Ovary (tissue), 7 donors: ENCODE measurements at regions not wholly inside any gene's neighbourhood (a gene's known extent, or its start where the extent isn't known, plus 50 kb on each side); places are given as distances from the start of the nearest gene placed in this dataset.

ENCODE experiments used
- DNase-seq, 5 donors: peaks; one replicate each; pipeline ENCODE4 v3.0.0-alpha.2; 2019 to 2020
- H3K27ac ChIP-seq, 2 donors: fragments of 200-600 bp; one replicate each; pipeline versions ENCODE4 v1.5.1 to v1.8.0; 2019 to 2022
- H3K27me3 ChIP-seq: fragments of 200-600 bp; one replicate; pipeline ENCODE4 v1.8.0; 2022
- H3K36me3 ChIP-seq: fragments of 200-600 bp; sonication (generic); one replicate; pipeline ENCODE4 v1.5.1; 2019
- H3K4me1 ChIP-seq: one replicate; pipeline ENCODE4 v1.8.1; 2013; ENCODE audit warnings: mild to moderate bottlenecking, moderate library complexity; ENCODE audit not compliant: insufficient read depth
- H3K4me3 ChIP-seq: fragments of 200-600 bp; sonication (generic); one replicate; pipeline ENCODE4 v1.5.1; 2017
- H3K9me3 ChIP-seq, 2 donors: fragments of 200-600 bp in 1 of 2; sonication (generic) in 1 of 2; one replicate each; pipeline versions ENCODE4 v1.5.1 to v1.8.1; 2013 to 2019; ENCODE audit warnings: mild to moderate bottlenecking in 1 of 2, moderate library complexity in 1 of 2
- EP300 ChIP-seq: sonication (generic); formaldehyde crosslinking; IDR thresholded peaks from one replicate; pipeline ENCODE4 v1.6.1; 2017; ENCODE audit warnings: antibody characterized with exemption
- POLR2A ChIP-seq: fragments of 450-650 bp; IDR thresholded peaks from one replicate; pipeline ENCODE4 v1.6.1; 2017; ENCODE audit warnings: antibody characterized with exemption, mild to moderate bottlenecking, moderate library complexity
- WGBS, 3 donors: extraction: QIAGEN DNeasy Blood & Tissue Kit in 1 of 3; methylation state at CpG; one replicate each; pipeline versions ENCODE4 v1.1.5 to v1.1.7; 2013 to 2017; 5-methylcytosine and 5-hydroxymethylcytosine counted together
- intact Hi-C, 4 donors: fragments of 100-400 bp; cut with DNase I; formaldehyde crosslinking; loops; one replicate each; pipeline versions ENCODE4 v1.11.0 to v1.15.1; 2022 to 2023
- TF ChIP-seq, protein P1 (sequence below), 3 donors: fragments of 450-650 bp in 2 of 3; fragments of 200-600 bp in 1 of 3; IDR thresholded peaks; one replicate each; pipeline versions ENCODE4 v1.5.1 to v1.8.0; 2016 to 2022; ENCODE audit warnings: antibody characterized with exemption in 3 of 3, mild to moderate bottlenecking in 1 of 3
- donor health status: DM: no; HTN: no; CAD: no; lungs with moderate emphysema.
- donor health status: DM: no; HTN: no; CAD: no.
- donor health status: Bipolar disorder and iron deficiency.
- donor health status: DM: no; HTN: no; CAD: no.
- donor health status: DM: yes; HTN: yes; CAD: no.

DNA sequence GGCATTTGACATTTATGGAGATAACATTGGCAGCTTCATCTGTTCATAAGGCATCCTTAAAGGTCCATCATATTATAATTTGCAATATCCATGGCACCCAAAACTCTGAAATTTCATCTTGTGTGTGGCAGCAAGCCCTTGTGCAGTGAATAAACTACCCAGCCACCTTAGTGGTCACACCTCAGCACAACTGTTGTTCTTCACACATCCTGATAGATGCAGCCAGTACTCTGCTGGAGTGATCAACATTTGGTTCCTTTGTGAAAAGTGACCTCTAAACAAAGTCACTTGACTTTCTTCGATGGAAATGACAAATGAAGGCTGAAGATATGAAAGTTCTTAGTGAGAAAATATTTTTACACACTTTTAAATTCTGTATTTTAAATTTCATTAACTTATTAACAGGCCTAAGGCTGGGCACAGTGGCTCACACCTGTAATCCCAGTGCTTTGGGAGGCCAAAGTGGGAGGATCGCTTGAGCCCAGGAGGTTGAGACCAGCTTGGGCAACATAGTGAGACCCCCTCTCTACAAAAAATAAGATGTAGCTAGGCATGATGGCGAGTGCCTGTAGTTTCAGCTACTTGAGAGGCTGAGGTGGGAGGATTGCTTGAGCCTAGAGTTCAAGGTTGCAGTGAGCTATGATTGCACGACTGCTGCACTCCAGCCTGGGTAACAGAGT is 161.4 kb downstream of the SPRY1 start:
- no peak for TF ChIP-seq EP300
- TF ChIP-seq POLR2A: no peak
- TF ChIP-seq, protein P1, sequence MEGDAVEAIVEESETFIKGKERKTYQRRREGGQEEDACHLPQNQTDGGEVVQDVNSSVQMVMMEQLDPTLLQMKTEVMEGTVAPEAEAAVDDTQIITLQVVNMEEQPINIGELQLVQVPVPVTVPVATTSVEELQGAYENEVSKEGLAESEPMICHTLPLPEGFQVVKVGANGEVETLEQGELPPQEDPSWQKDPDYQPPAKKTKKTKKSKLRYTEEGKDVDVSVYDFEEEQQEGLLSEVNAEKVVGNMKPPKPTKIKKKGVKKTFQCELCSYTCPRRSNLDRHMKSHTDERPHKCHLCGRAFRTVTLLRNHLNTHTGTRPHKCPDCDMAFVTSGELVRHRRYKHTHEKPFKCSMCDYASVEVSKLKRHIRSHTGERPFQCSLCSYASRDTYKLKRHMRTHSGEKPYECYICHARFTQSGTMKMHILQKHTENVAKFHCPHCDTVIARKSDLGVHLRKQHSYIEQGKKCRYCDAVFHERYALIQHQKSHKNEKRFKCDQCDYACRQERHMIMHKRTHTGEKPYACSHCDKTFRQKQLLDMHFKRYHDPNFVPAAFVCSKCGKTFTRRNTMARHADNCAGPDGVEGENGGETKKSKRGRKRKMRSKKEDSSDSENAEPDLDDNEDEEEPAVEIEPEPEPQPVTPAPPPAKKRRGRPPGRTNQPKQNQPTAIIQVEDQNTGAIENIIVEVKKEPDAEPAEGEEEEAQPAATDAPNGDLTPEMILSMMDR (IDR thresholded peaks at IDR 0.05): no peak
- Histone ChIP-seq H3K27ac (no peak overlapping the region), H3K27me3 (no peaks in the 10 kb centered on the region), H3K4me3 (no peak overlapping the region), H3K4me1 (peaks cover 11% of the 10 kb centered on the region), H3K36me3 (no peaks in the 10 kb centered on the region), H3K9me3 (no peaks in the 10 kb centered on the region)
- WGBS, 3 donors: 69 to 97% (median 71%) methylated on average over 4 of the region's 4 CpGs
- no peak for DNase-seq
- intact Hi-C loops: loop anchor here in 1 of 4 donors (5.0 kb wide), 1 partner anchor 161 kb away; the partner anchor contains the start of gene SPRY1

DNA sequence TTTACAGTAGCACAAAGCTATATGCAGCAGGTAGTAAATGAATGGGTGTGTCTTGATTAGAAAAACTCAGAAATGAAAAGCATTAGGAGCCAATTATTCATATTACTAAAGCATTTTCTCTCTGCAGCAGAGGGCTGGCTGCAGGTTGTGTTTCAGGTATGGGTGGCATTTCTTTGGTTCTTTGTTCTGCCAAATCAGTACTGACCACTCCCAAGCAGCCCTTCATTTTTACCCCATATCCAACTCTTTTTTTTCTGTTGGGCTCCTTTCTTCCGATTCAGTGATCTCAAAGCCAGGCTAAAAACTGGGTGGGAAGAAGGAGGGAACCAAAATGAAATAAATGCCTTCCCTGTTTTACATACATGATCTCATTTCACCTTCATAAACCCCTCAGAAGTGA is 162.3 kb downstream of the SPRY1 start:
- no peak overlapping the region for H3K27ac ChIP-seq
- no peaks in the 10 kb centered on the region for H3K27me3 ChIP-seq
- H3K36me3 ChIP-seq: no peaks in the 10 kb centered on the region
- no peak for DNase-seq
- intact Hi-C loops: loop anchor here in 1 of 4 donors (5.0 kb wide), 1 partner anchor 162 kb away; the partner anchor contains the start of gene SPRY1
- H3K4me3 ChIP-seq: no peak overlapping the region
- TF ChIP-seq POLR2A: no peak
- TF ChIP-seq, protein P1 (IDR thresholded peaks at IDR 0.05): no peak
- TF ChIP-seq EP300: no peak
- H3K9me3 ChIP-seq: no peaks in the 10 kb centered on the region
- WGBS, 3 donors: 91 to 97% (median 94%) methylated on average over 1 of the region's 1 CpG
- peaks cover 12% of the 10 kb centered on the region for H3K4me1 ChIP-seq

DNA sequence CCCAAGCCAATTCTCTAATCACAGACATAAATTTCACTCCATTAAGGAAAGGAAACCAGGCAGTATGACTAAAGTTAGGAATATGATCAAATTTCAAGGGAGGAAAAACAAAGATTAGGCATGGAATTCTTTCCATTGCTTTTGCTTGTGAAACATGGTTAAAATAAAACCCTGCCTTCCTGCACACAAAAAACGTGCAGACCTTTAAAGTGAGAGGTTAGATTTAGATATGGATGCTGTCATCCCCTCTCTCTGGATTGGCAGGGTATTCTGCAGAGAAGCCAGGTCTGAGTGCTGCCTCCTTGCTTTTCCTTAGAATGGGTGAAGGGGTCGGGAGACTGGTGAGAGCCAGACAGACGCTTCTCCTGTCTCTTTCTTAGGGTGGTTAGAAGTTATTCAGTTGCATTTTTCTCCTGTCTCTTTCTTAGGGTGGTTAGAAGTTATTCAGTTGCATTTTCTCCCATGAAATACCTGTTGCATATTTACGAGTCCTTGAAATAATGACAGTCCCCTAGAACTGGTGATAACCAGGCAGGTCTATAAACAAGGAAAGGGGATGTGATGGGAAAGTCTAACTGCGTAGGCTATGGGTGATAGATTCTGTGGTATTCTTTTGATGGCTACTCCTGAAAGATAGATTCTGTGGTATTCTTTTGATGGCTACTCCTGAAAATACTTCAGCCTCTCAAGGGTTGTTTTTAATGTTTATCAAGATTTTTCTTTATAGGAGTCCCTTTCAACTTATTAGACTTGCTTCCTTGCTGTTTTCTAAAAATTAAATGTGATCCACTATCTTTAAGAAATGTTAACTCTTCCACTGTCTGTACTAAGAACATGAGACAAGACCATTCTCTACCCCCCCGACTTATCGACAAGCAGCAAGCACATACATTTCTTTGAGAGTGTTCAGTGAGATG is 163.6 kb downstream of the SPRY1 start:
- H3K27ac ChIP-seq: no peak overlapping the region
- intact Hi-C loops: loop anchor here in 2 of 4 donors (5.0 to 10.0 kb wide), 3 partner anchors 163 to 445 kb away; partner anchors contain the start of gene SPRY1 (in 1 of the 2)
- no peaks in the 10 kb centered on the region for H3K27me3 ChIP-seq
- peaks cover 15% of the 10 kb centered on the region for H3K4me1 ChIP-seq
- H3K9me3 ChIP-seq: no peaks in the 10 kb centered on the region
- no peak for DNase-seq
- TF ChIP-seq POLR2A: no peak
- TF ChIP-seq, protein P1 (IDR thresholded peaks at IDR 0.05): no peak
- no peak for TF ChIP-seq EP300
- H3K4me3 ChIP-seq: no peak overlapping the region
- no peaks in the 10 kb centered on the region for H3K36me3 ChIP-seq
- WGBS, 3 donors: 37 to 51% (median 47%) methylated on average over 7 of the region's 7 CpGs

DNA sequence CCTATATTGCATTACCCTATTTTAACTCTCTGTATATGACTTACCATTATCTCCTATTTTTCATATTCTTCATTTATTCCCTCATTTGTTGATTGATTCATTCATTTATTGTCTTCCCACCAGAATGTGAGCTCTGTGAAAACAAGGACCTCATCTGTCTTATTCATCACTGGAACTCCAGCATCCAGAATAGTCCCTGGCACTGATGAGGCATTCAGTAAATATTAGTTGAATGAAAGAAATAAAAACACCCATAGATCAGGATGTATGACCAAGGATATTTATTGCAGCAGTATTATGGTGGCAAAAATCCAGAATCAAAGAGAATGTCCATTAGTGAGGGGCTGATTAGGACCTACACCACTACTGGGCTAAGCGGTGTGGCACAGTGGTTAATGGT is 164.9 kb downstream of the SPRY1 start:
- Histone ChIP-seq H3K4me1 (peaks cover 10% of the 10 kb centered on the region), H3K27ac (no peak overlapping the region), H3K36me3 (no peaks in the 10 kb centered on the region), H3K4me3 (no peak overlapping the region), H3K9me3 (no peaks in the 10 kb centered on the region), H3K27me3 (no peaks in the 10 kb centered on the region)
- no peak for DNase-seq
- TF ChIP-seq, protein P1 (IDR thresholded peaks at IDR 0.05): no peak
- intact Hi-C loops: loop anchor here in 1 of 4 donors (5.0 to 10.0 kb wide), 2 partner anchors 221 to 447 kb away; no protein-coding TSS in a partner anchor
- 0 to 90% (median 2%) methylated on average over 1 of the region's 1 CpG for WGBS, 3 donors
